Stromal cell of bone marrow (primary cell): ENCODE measurements at regions not wholly inside any gene's neighbourhood (a gene's known extent, or its start where the extent isn't known, plus 50 kb on each side); places are given as distances from the start of the nearest gene placed in this dataset.

Experiments
- DNase-seq: peaks from one replicate; pipeline ENCODE4 v3.0.0-alpha.2; 2012; ENCODE audit warnings: low read depth

GRCh38 chr13:107331359-107331758 lies 763.4 kb upstream of the ARGLU1 start:
- no peak for DNase-seq

GRCh38 chr13:107330484-107330883 lies 762.5 kb upstream of the ARGLU1 start:
- DNase-seq: no peak

- peak; percentile 9 for DNase-seq
These were observed 762.1 kb upstream of the ARGLU1 start for GRCh38 chr13:107329991-107330390.

- no peak for DNase-seq
These were observed 756.7 kb upstream of the ARGLU1 start for GRCh38 chr13:107324416-107325204.

GRCh38 chr13:107322228-107322627 lies 754.3 kb upstream of the ARGLU1 start:
- no peak for DNase-seq

- no peak for DNase-seq
These were observed 737.2 kb upstream of the ARGLU1 start for GRCh38 chr13:107305178-107305577.

GRCh38 chr13:107301724-107302374 lies 733.9 kb upstream of the ARGLU1 start:
- DNase-seq: no peak

- no peak for DNase-seq
These were observed 731.8 kb upstream of the ARGLU1 start for GRCh38 chr13:107299717-107300116.

- DNase-seq: no peak
These were observed 728.9 kb upstream of the ARGLU1 start for GRCh38 chr13:107296804-107297203.

GRCh38 chr13:107295416-107296140 lies 727.6 kb upstream of the ARGLU1 start:
- DNase-seq: no peak

GRCh38 chr13:107293924-107294323 lies 726.0 kb upstream of the ARGLU1 start:
- DNase-seq: no peak

GRCh38 chr13:107291875-107292274 lies 723.9 kb upstream of the ARGLU1 start:
- no peak for DNase-seq

GRCh38 chr13:107289540-107289939 lies 721.6 kb upstream of the ARGLU1 start:
- DNase-seq: peak; percentile 61

GRCh38 chr13:107284173-107284572 lies 716.2 kb upstream of the ARGLU1 start:
- DNase-seq: no peak

GRCh38 chr13:107277911-107278310 lies 710.0 kb upstream of the ARGLU1 start:
- DNase-seq: no peak

GRCh38 chr13:107276936-107277335 lies 709.0 kb upstream of the ARGLU1 start:
- DNase-seq: no peak

- no peak for DNase-seq
These were observed 708.1 kb upstream of the ARGLU1 start for GRCh38 chr13:107275945-107276614.

GRCh38 chr13:107275312-107275711 lies 707.4 kb upstream of the ARGLU1 start:
- no peak for DNase-seq

- DNase-seq: no peak
These were observed 703.3 kb upstream of the ARGLU1 start for GRCh38 chr13:107271227-107271626.

- DNase-seq: no peak
These were observed 698.7 kb upstream of the ARGLU1 start for GRCh38 chr13:107266657-107267056.

- DNase-seq: no peak
These were observed 690.8 kb upstream of the ARGLU1 start for GRCh38 chr13:107258599-107259187.

- DNase-seq: no peak
These were observed 686.5 kb upstream of the ARGLU1 start for GRCh38 chr13:107254392-107254791.
